GM12891 (cell line): ENCODE measurements at regions not wholly inside any gene's neighbourhood (a gene's known extent, or its start where the extent isn't known, plus 50 kb on each side); places are given as distances from the start of the nearest gene placed in this dataset.

Experiments
- DNase-seq: peaks from one replicate; pipeline ENCODE4 v3.0.0; 2011; ENCODE audit warnings: low spot score; ENCODE audit not compliant: insufficient read length
- FAIRE-seq: peaks from 2 replicates; lab custom pipeline; 2011; peaks lifted over from hg19 to GRCh38; lab: Jason Lieb, UNC
- PAX5 ChIP-seq: IDR thresholded peaks from 2 replicates; pipeline ENCODE4 v1.6.1; 2011; ENCODE audit warnings: low read length, moderate library complexity, mild to moderate bottlenecking; ENCODE audit not compliant: insufficient read depth, severe bottlenecking
- POLR2A ChIP-seq: IDR thresholded peaks from 2 replicates; pipeline ENCODE4 v1.6.1; 2011; ENCODE audit warnings: low read depth, low read length, control low read depth
- POLR2AphosphoS5 ChIP-seq: IDR thresholded peaks from 2 replicates; pipeline ENCODE4 v1.6.1; 2011; ENCODE audit warnings: low read depth, low read length, control low read depth
- POU2F2 ChIP-seq: IDR thresholded peaks from 2 replicates; pipeline ENCODE4 v1.6.1; 2011; ENCODE audit warnings: low read depth, mild to moderate bottlenecking, control low read depth, low read length, moderate library complexity
- SPI1 ChIP-seq: IDR thresholded peaks from 2 replicates; pipeline ENCODE4 v1.6.1; 2011; ENCODE audit warnings: low read depth, low read length, control low read depth
- TAF1 ChIP-seq: IDR thresholded peaks from 2 replicates; pipeline ENCODE4 v1.6.1; 2011; ENCODE audit warnings: low read depth, low read length, control low read depth

- no peak for FAIRE-seq
- TF ChIP-seq POU2F2 (no peak), POLR2AphosphoS5 (no peak), POLR2A (no peak), PAX5 (no peak), SPI1 (no peak), TAF1 (no peak)
- no peak for DNase-seq
Measured at GRCh38 chr14:76597387-76597786, 163.9 kb upstream of the VASH1 start.

GRCh38 chr14:76599141-76599540 lies 162.1 kb upstream of the VASH1 start:
- TF ChIP-seq POLR2AphosphoS5 (no peak), SPI1 (no peak), TAF1 (no peak), POLR2A (no peak), POU2F2 (no peak), PAX5 (no peak)
- no peak for DNase-seq
- no peak for FAIRE-seq

- DNase-seq (no peak), FAIRE-seq (no peak)
- TF ChIP-seq POU2F2 (no peak), PAX5 (no peak), POLR2A (no peak), TAF1 (no peak), POLR2AphosphoS5 (no peak), SPI1 (no peak)
Measured at GRCh38 chr14:76599559-76600287, 161.5 kb upstream of the VASH1 start.

GRCh38 chr14:76603713-76604112 lies 157.6 kb upstream of the VASH1 start:
- FAIRE-seq (no peak), DNase-seq (no peak)
- TF ChIP-seq POLR2AphosphoS5: no peak

- TF ChIP-seq SPI1 (no peak), TAF1 (no peak), PAX5 (no peak), POLR2AphosphoS5 (no peak), POU2F2 (no peak), POLR2A (no peak)
- no peak for FAIRE-seq
- DNase-seq: no peak
Measured at GRCh38 chr14:76607510-76607909, 153.8 kb upstream of the VASH1 start.

GRCh38 chr14:76612654-76613053 lies 148.6 kb upstream of the VASH1 start:
- no peak for DNase-seq
- no peak for FAIRE-seq
- TF ChIP-seq SPI1: no peak
- TF ChIP-seq TAF1: no peak
- no peak for TF ChIP-seq POLR2A
- TF ChIP-seq POLR2AphosphoS5: no peak
- no peak for TF ChIP-seq POU2F2
- TF ChIP-seq PAX5: no peak

GRCh38 chr14:76613616-76614015 lies 147.7 kb upstream of the VASH1 start:
- no peak for FAIRE-seq
- DNase-seq: no peak
- no peak for TF ChIP-seq TAF1
- no peak for TF ChIP-seq POU2F2
- TF ChIP-seq POLR2A: no peak
- TF ChIP-seq PAX5: no peak

- DNase-seq: no peak
- FAIRE-seq: no peak
- no peak for TF ChIP-seq PAX5
- no peak for TF ChIP-seq SPI1
- no peak for TF ChIP-seq POLR2AphosphoS5
- no peak for TF ChIP-seq POLR2A
- no peak for TF ChIP-seq TAF1
- no peak for TF ChIP-seq POU2F2
Measured at GRCh38 chr14:76615331-76615730, 145.9 kb upstream of the VASH1 start.

GRCh38 chr14:76617440-76617839 lies 143.8 kb upstream of the VASH1 start:
- no peak for FAIRE-seq
- TF ChIP-seq PAX5: no peak
- no peak for TF ChIP-seq POU2F2
- TF ChIP-seq TAF1: no peak
- no peak for TF ChIP-seq SPI1
- no peak for TF ChIP-seq POLR2AphosphoS5
- no peak for TF ChIP-seq POLR2A
- DNase-seq: no peak

- no peak for FAIRE-seq
- TF ChIP-seq POLR2A: no peak
- TF ChIP-seq TAF1: no peak
- TF ChIP-seq SPI1: no peak
- TF ChIP-seq POLR2AphosphoS5: no peak
- TF ChIP-seq PAX5: no peak
- no peak for TF ChIP-seq POU2F2
- DNase-seq: no peak
Measured at GRCh38 chr14:76636602-76637001, 124.7 kb upstream of the VASH1 start.

- TF ChIP-seq PAX5 (no peak), POU2F2 (no peak), POLR2A (no peak), TAF1 (no peak), SPI1 (no peak), POLR2AphosphoS5 (no peak)
- no peak for FAIRE-seq
- no peak for DNase-seq
Measured at GRCh38 chr14:76638841-76639240, 122.4 kb upstream of the VASH1 start.
